Smooth muscle cell of the brain vasculature (primary cell): ENCODE measurements at regions not wholly inside any gene's neighbourhood (a gene's known extent, or its start where the extent isn't known, plus 50 kb on each side); places are given as distances from the start of the nearest gene placed in this dataset.

Experiments used
- DNase-seq: peaks from one replicate; pipeline ENCODE4 v3.0.0-alpha.2; 2012; ENCODE audit warnings: low read depth, low spot score

DNA sequence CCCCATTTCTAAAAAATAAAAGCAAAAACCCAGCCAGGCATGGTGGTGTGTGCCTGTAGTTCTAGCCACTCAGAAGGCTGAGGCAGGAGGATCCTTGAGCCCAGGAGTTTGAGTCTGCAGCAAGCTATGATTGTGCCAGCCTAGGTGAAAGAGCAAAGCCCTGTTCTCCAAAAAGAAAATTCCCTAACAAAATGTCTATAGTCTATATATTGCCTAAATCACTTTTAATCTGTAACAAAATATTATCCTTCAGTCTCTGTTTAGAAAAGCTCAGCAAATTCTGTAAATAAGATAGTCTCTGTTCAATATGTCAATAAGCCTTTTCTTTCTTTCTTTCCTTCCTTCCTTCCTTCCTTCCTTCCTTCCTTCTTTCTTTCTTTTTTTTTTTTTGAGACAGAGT lies 75.8 kb upstream of the ZFP64 start:
- DNase-seq: no peak

DNA sequence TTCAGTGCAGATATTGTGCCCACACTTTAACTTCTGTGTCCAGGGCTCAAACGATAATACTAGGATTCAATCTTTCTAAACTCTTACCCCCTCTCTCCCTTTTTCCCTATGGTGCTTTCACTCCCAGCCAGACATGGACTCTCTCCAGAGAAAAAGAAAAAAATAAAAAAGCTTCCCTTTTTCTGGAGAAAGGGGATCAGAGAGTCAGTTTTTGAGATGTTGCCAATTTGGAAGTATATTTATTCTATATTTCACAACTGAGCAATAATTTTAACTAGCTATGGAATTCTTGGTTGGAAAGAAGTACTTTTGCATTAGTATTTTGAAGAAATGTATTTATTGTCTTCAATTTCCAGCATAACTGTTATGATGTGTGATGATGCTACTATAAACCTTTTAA lies 72.2 kb upstream of the ZFP64 start:
- DNase-seq: no peak

DNA sequence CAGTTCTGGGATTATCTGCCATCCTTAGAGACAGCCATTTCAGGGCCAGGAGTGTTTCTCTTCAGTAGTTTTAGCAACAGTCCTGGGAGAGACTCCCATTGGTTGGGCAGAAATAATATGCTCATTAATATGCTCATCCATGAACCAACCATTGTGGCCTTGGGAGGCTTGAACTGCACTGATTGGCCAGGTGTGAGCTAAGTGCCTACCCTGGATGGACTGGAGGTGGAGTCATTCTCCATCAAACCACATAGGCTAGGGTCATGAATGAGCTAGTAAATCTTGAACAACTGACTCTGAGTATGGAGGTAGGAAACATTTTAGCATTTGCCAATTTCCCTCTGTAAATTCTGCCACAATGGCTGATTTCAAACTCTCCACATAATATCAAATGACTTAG lies 70.2 kb upstream of the ZFP64 start:
- no peak for DNase-seq

DNA sequence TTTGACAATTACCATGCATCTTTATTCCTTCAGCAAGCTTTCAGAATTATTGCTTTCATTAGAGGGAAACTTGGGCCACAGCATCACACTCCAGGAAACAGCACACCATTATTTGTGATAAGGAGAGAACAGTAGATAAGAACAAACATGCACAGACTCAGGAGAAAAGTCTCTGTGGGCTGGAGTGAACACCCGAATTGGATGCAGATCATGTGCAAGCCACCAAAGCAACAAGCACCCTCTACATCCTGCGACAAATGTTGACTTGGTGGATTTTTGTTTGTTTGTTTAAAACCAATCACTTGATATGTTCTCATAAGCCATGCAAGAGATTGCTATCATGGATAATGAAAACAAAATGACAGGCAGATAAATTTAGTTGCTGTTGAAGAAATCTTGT lies 67.7 kb upstream of the ZFP64 start:
- DNase-seq: no peak

DNA sequence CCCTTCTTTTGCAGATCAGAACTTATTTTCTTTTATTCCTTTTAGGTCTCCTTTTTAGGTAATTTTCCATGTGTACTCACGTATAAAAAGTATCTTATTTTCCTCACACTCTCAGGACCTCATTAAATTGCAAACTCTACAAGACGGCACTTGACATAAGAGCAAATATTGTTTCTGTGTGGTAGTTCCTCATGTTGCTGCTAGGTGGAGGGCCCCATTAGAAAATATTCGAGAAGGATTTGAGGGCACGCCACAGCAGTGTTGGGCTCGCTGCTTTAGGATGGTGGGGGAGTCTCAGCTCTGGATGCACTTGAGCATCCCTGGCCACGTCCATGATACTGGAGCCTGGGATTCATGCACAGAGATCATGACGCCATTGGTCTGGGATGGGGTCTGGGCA lies 64.9 kb upstream of the ZFP64 start:
- DNase-seq: no peak

DNA sequence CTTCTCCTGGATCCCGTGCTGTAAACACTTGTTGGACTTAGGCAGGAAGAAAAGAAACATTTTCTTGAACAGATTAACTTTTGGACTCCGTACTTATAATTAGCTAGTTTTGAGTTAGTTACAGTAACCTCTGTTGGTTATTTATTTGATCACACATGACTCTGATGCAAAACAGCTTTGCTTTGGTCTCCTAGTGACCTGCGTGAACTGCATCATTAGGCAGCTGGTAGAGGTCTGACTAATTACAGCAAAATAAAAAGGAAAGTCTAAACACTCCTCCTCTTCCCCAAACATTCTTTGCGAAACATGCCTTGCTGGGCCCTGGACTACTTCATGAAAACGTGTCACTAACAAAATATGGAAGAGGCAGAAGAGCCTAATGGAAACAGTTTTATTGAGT lies 61.1 kb upstream of the ZFP64 start:
- no peak for DNase-seq

DNA sequence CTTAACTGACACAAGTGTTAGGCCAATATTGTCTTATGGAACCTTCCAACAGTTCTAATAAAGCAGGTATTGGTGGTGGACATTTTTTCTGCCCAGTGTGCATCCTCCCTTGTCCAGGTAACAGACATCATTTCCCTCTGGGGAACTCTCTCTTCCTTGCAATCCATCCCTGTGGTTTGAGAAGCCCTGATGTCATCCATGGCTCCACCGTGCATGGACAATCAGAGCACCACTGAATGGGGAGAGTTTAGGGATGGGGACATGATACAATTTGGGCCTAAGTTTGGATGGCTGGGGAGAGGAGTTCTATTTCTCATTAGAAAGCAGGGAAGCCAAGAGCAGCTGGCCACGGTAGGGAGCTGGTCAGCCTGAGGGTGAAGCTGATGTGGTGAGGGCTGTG lies 60.2 kb upstream of the ZFP64 start:
- DNase-seq: no peak

DNA sequence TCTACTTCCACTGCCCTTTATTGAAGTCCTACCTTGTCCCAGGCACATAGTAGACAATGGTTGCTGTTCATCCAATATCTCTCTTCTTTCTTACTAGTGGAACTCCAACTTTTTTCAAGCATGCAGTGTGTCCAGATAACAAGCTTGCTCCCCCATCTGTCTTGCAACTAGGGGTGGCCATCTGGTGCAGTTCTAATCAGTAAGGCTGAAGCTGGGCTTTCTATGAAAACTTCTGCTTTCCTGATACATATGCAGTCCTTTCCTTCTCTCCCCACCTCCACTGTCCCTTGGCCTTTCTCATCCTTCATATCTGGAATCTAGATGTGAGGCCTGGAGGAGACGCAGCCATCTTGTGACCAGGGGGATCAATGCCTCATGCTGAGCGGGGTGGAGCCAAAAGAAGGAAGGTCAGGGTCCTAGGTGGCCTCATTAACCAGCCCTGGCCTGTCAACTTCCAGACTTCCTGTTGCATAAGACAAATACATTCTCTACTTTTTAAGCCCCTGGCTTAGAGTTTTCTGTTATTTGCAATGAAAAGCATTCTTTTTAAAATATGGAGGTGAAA lies 59.6 kb upstream of the ZFP64 start:
- no peak for DNase-seq

DNA sequence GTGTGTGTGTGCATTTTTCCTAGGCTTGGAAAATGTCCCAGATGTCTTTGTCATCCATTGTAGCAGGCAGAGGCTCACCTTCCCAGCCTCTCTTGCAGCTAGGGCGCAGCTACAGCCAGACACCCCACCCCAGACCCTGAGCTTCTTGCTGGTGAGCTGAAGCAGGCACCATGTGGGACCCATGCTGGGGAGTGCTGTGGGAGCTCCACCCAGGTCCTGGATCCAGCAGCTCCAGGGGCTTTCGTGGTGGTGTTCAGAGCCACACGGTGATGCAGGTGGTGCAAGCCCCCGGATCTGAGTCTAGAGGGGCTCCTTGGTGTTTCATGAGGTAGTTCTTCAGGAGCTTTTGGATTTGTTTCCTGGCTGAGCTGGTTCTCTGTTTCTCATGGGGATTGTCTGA lies 56.0 kb upstream of the ZFP64 start:
- DNase-seq: no peak

DNA sequence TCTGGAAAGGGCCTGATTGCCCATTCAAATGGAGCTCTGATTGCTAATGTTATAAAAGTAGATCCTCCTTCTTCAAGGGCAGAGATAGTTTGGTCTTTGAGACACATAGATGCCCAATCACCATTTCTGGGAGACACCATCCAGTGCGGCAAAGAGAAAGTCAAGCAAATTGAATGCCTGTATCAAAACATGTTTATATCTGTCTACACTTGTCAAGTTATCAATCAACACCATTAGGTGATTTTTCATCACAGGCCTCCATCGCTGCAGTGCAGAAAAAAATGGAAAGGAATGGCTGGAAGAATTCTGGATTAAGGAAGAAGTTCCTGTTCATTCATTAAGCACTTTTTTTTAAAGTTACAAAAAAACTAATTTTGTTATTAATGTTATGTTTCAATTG lies 54.8 kb upstream of the ZFP64 start:
- no peak for DNase-seq

DNA sequence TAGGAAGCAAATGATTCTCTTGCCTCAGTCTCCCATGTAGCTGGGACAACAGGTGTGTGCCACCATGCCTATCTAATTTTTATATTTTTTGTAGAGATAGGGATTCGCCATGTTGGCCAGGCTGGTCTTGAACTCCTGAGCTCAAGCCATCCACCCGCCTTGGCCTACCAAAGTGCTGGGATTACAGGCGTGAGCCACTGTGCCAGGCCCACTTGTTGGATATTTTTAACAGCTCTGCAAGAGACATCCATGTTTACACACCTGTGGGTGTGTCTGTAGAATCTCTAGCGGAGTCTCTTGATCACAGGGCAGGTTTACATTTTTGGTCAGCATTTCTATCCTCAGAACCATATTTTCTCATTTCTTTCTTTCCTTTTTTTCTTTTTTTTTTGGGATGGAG lies 53.1 kb upstream of the ZFP64 start:
- no peak for DNase-seq

DNA sequence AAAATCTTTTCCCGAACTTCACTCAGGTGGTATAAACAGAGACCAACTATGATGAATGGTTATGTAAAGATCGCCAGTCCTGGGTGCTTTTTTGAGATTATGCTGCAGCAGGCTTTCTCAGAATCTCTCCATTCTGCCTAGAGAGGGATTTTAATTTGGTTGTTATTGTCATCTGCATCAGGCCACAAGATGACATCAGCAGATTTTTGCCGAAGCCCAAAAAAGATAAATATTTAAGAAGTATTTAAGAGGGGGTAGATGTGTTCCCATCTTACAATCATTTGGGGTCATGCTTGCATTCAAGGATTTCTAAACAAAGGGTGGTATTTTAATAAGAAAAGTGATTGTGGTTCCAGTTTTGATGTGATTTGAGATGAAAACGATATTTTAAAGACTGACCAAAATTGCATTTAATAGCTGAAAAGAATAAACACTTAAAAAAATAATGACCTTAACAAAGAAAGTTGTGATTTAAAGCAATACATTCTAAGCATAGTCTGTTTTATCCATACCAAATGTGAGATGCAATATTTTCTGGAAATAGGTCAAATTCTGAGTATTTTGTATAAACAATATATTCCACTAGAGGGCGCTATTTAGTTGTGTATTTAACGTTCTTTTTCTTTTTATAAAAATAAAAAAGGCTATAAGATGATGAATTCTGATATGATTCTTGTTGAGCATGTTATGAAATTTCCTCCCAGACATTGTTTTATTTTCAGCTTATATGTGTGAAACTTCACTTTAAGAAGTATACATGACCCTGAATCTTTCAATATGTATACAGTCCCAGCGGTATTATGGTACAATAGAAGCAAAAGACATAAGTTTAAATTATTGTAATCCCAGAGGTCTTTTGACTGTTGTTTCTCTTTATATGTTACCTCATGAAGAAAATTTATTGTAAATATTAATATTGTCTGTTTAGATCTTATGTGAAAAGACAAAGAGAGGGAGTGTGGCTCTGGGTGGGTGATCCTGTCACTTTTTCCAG lies 51.0 kb upstream of the ZFP64 start:
- DNase-seq: no peak
